H1 (cell line): ENCODE measurements at regions not wholly inside any gene's neighbourhood (a gene's known extent, or its start where the extent isn't known, plus 50 kb on each side); places are given as distances from the start of the nearest gene placed in this dataset.

Experiments used
- CHD7 ChIP-seq: fragments of 300-600 bp; sonication (generic); IDR thresholded peaks from 2 replicates; pipeline ENCODE4 v1.7.1; 2012; ENCODE audit warnings: low read length, moderate library complexity, mild to moderate bottlenecking, inconsistent platforms; ENCODE audit not compliant: insufficient replicate concordance
- MAX ChIP-seq: IDR thresholded peaks from 2 replicates; pipeline ENCODE4 v1.6.1; 2012; ENCODE audit warnings: inconsistent platforms

- TF ChIP-seq CHD7: no peak
- TF ChIP-seq MAX: no peak
Measured at GRCh38 chr3:163951397-163951987, 1126.8 kb downstream of the SI start (continued).
